Osteoblast (primary cell): ENCODE measurements at regions not wholly inside any gene's neighbourhood (a gene's known extent, or its start where the extent isn't known, plus 50 kb on each side); places are given as distances from the start of the nearest gene placed in this dataset.

ENCODE experiments used
- DNase-seq: peaks from one replicate; pipeline ENCODE4 v3.0.0; 2011; ENCODE audit warnings: low spot score, mixed read lengths; ENCODE audit not compliant: insufficient read length; ENCODE audit errors: missing footprints
- H2AFZ ChIP-seq: 2 replicates; pipeline ENCODE4 v1.6.0; 2011; ENCODE audit warnings: mild to moderate bottlenecking, low read length
- H3K27ac ChIP-seq: 2 replicates; pipeline ENCODE4 v1.5.1; 2011; ENCODE audit warnings: mild to moderate bottlenecking, low read depth, low read length, moderate library complexity
- H3K27me3 ChIP-seq: 2 replicates; pipeline ENCODE4 v1.6.0; 2012; ENCODE audit warnings: mild to moderate bottlenecking, control low read depth, inconsistent platforms, low read length, moderate library complexity; ENCODE audit not compliant: insufficient read depth
- H3K36me3 ChIP-seq: 2 replicates; pipeline ENCODE4 v1.5.1; 2011; ENCODE audit warnings: mild to moderate bottlenecking, low read length, control low read depth, moderate library complexity; ENCODE audit not compliant: insufficient read depth
- H3K4me1 ChIP-seq: 2 replicates; pipeline ENCODE4 v1.5.1; 2011; ENCODE audit warnings: mild to moderate bottlenecking, low read length, control low read depth, moderate library complexity; ENCODE audit not compliant: insufficient read depth
- H3K4me2 ChIP-seq: 2 replicates; pipeline ENCODE4 v1.6.0; 2011; ENCODE audit warnings: mild to moderate bottlenecking, low read length; ENCODE audit not compliant: insufficient read depth
- H3K4me3 ChIP-seq: fragments of 200-600 bp; sonication (generic); 3 replicates; pipeline ENCODE4 v1.5.1; 2012; ENCODE audit warnings: mild to moderate bottlenecking, low read length, inconsistent platforms; ENCODE audit not compliant: insufficient read depth
- H3K79me2 ChIP-seq: 2 replicates; pipeline ENCODE4 v1.6.0; 2012; ENCODE audit warnings: mild to moderate bottlenecking, low read length, control low read depth, inconsistent platforms; ENCODE audit not compliant: insufficient read depth
- H3K9me3 ChIP-seq: 2 replicates; pipeline ENCODE4 v1.5.1; 2011; ENCODE audit warnings: low read depth, low read length, control low read depth
- H4K20me1 ChIP-seq: 2 replicates; pipeline ENCODE4 v1.6.0; 2012; ENCODE audit warnings: mild to moderate bottlenecking, low read length, control low read depth; ENCODE audit not compliant: insufficient read depth
- TF ChIP-seq, protein P1 (sequence below): IDR thresholded peaks from 2 replicates; pipeline ENCODE4 v1.5.1; 2011; ENCODE audit warnings: mild to moderate bottlenecking, low read depth, low read length, moderate library complexity; ENCODE audit errors: extremely low read depth

DNA sequence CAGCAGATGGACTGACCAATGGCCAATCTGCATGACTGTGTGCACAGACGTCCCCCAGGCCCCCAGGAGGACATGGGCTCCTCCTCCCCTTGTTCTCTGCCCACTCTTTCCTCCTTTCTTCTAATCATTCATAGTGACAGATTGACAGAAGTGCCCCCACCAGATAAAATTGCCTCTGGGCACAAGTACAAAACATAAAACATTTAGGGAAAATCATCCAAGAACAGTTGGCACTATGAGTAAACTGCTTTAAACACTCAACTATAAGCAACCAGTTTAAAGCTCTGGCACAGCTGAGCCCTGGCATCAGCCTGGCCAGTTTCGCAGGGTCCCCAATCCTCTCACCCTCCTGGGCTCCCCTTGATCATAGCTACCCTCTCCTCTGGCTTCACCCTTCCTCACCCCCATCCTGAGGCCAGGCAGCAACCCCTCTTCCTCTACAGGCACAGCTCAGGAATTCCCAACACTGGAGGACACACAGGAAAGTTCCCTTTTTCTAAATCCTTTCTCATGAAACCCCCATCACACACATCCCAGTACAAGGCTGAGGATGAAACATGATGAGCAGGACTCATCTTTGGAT, 232.9 kb downstream of the BUD13 start:
- Histone ChIP-seq H3K9me3 (no peaks in the 10 kb centered on the region), H2AFZ (no peak overlapping the region), H3K27me3 (no peaks in the 10 kb centered on the region), H3K4me1 (no peaks in the 10 kb centered on the region), H3K4me2 (no peak overlapping the region), H3K4me3 (no peak overlapping the region), H3K36me3 (no peaks in the 10 kb centered on the region), H3K79me2 (no peaks in the 10 kb centered on the region), H4K20me1 (no peaks in the 10 kb centered on the region), H3K27ac (no peak overlapping the region)
- DNase-seq = peak; percentile 79
- TF ChIP-seq, protein P1, sequence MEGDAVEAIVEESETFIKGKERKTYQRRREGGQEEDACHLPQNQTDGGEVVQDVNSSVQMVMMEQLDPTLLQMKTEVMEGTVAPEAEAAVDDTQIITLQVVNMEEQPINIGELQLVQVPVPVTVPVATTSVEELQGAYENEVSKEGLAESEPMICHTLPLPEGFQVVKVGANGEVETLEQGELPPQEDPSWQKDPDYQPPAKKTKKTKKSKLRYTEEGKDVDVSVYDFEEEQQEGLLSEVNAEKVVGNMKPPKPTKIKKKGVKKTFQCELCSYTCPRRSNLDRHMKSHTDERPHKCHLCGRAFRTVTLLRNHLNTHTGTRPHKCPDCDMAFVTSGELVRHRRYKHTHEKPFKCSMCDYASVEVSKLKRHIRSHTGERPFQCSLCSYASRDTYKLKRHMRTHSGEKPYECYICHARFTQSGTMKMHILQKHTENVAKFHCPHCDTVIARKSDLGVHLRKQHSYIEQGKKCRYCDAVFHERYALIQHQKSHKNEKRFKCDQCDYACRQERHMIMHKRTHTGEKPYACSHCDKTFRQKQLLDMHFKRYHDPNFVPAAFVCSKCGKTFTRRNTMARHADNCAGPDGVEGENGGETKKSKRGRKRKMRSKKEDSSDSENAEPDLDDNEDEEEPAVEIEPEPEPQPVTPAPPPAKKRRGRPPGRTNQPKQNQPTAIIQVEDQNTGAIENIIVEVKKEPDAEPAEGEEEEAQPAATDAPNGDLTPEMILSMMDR = no peak

DNA sequence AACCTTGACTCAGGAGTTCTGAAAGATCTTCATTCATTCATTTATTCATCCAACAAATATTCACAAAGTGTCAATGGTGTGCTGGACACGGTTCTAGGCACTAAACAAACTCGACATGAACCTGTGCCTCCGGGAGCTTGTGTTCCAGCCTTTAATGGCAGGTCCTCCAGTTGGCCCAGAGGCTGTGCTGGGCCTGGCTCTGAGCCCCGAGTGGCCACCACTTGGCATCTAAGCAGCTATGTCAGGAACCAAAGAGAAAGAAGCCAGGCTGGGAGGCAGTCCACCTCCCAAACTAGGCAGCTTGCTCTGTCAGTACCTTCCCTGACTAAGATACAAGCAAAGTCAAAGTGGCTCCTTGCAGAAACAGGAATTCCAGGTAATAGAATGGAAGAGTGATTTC, 233.6 kb downstream of the BUD13 start:
- no peaks in the 10 kb centered on the region for H3K4me1 ChIP-seq
- H3K27ac ChIP-seq = no peak overlapping the region
- no peaks in the 10 kb centered on the region for H3K36me3 ChIP-seq
- H3K27me3 ChIP-seq = no peaks in the 10 kb centered on the region
- no peaks in the 10 kb centered on the region for H3K9me3 ChIP-seq
- DNase-seq = no peak
- no peak overlapping the region for H2AFZ ChIP-seq
- no peaks in the 10 kb centered on the region for H3K79me2 ChIP-seq
- no peaks in the 10 kb centered on the region for H4K20me1 ChIP-seq
- no peak overlapping the region for H3K4me3 ChIP-seq
- no peak overlapping the region for H3K4me2 ChIP-seq
- TF ChIP-seq, protein P1 = no peak

DNA sequence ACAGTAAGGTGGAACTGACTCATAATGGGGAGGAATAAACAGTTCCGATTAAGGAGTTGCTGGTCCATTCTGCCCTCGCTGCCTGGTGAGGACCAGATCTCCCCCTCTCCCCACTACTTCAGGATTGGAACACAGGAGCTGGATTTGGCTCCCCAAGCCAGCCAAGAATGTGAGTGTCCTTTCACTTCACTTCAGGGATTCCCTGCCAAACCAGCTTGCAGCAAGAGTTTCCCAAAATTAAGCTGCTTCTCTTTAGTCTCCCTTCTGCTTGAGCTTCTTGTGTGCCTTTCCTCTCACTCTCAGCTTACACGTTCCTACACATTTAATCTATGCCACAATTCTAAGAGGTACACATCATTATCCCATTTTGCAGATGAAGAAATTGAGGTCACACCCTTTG, 234.1 kb downstream of the BUD13 start:
- TF ChIP-seq, protein P1 = no peak
- Histone ChIP-seq H3K36me3 (no peaks in the 10 kb centered on the region), H3K9me3 (no peaks in the 10 kb centered on the region), H3K27ac (no peak overlapping the region), H3K4me2 (no peak overlapping the region), H3K27me3 (no peaks in the 10 kb centered on the region), H3K4me3 (no peak overlapping the region), H4K20me1 (no peaks in the 10 kb centered on the region), H3K79me2 (no peaks in the 10 kb centered on the region), H3K4me1 (no peaks in the 10 kb centered on the region), H2AFZ (no peak overlapping the region)
- no peak for DNase-seq

DNA sequence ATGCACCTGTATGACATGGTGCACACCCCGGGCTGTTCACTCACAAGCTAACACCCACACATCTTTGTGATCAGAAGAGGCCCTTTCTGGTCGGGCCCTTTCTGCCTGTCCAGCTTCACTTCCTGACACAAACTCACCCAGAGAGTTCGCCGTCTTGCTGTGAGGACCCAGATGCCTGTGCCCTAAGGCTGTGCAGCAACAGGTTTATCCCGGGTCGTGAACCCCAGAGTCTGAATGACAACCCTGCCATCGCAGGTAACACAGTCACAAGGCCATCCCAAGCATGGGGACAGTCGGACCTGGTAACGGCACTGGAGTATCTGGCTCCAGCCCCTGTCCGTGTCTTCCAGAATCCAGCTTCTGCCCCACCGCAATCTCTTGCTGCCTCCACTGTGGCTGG, 235.1 kb downstream of the BUD13 start:
- Histone ChIP-seq H3K4me3 (no peak overlapping the region), H3K4me1 (no peaks in the 10 kb centered on the region), H4K20me1 (no peaks in the 10 kb centered on the region), H2AFZ (no peak overlapping the region), H3K27me3 (no peaks in the 10 kb centered on the region), H3K9me3 (no peaks in the 10 kb centered on the region), H3K4me2 (no peak overlapping the region), H3K79me2 (no peaks in the 10 kb centered on the region), H3K36me3 (no peaks in the 10 kb centered on the region), H3K27ac (no peak overlapping the region)
- DNase-seq = no peak
- TF ChIP-seq, protein P1 = no peak
